Middle frontal gyrus (tissue), 1 donor: ENCODE measurements at regions not wholly inside any gene's neighbourhood (a gene's known extent, or its start where the extent isn't known, plus 50 kb on each side); places are given as distances from the start of the nearest gene placed in this dataset.
A peak's percentile ranks its signal among the peaks of the same experiment; 100 is the strongest.

Experiments
- DNase-seq: peaks from one replicate; pipeline ENCODE4 v3.0.0-alpha.2; 2015; ENCODE audit warnings: low spot score; ENCODE audit errors: extremely low spot score

DNA sequence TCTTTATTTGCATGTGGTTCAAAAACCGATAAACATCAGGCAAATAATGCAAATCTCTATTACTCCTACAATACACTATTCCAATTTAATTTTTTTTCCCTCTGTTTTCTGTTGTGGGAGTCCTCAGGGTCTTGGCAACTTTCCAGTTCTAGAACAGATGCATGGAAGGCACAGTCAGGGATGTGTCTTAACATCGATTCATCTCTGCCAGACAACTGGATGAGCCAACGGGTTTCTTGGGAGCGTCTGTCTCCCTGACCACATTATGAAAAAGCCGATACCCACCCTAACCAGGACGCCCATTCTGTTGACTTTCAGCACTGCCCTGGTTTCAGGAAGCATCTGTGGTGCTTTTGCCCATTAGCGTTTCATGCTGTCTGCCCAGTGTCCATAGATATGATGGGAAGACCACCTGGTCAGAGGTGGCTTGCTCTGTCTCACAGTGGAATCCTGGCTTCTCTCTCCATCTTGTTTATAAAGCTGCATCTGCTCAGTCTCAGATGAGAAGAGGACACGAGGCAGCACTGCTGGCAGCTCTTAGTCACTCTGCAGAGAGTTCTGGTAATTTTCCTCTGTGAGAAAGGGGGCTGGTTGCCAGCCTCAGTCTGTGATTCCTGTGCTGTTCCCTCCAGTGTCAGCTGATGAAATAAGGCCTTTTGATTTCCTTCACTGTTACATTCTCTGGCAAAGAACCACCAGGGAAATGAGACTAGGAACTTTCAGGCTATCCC is 57.9 kb upstream of the KCNE4 start:
- peak; percentile 86 for DNase-seq

DNA sequence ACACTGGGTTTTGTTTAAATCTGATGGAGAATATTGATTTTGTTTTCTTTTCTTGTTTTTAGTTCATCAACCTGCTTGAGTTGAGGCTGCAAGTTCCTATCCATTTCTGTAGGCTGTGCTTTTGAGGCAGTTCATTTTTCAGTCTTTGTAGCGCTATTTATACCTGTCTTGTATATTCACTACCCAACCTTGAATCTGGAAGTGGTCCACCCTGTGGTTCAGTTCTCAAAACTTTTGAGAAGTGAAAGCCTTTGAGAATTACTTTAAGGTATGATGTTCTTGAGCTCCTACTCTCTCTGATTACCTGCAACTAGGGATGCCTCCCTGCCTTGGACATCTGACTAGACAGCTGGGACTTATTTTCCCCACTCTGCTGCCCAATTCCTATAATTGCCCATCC is 53.5 kb upstream of the KCNE4 start:
- no peak for DNase-seq

GRCh38 chr2:223000872-223001796 is 50.9 kb upstream of the KCNE4 start:
- no peak for DNase-seq

GRCh38 chr2:223001797-223002175 is 50.2 kb upstream of the KCNE4 start:
- no peak for DNase-seq
